GM04503 (cell line): ENCODE measurements at regions not wholly inside any gene's neighbourhood (a gene's known extent, or its start where the extent isn't known, plus 50 kb on each side); places are given as distances from the start of the nearest gene placed in this dataset.
"Not testable (repeated sequence)": the region's sequence is repeated elsewhere in the genome, so short reads cannot be mapped to it uniquely, and the experiment has no call there.

Experiments
- DNase-seq: peaks from one replicate; pipeline ENCODE4 v3.0.0-alpha.2; 2012; ENCODE audit warnings: low read depth

- no peak for DNase-seq
Observed at GRCh38 chr10:33101392-33101787, 143.4 kb upstream of the ITGB1 start.

DNA sequence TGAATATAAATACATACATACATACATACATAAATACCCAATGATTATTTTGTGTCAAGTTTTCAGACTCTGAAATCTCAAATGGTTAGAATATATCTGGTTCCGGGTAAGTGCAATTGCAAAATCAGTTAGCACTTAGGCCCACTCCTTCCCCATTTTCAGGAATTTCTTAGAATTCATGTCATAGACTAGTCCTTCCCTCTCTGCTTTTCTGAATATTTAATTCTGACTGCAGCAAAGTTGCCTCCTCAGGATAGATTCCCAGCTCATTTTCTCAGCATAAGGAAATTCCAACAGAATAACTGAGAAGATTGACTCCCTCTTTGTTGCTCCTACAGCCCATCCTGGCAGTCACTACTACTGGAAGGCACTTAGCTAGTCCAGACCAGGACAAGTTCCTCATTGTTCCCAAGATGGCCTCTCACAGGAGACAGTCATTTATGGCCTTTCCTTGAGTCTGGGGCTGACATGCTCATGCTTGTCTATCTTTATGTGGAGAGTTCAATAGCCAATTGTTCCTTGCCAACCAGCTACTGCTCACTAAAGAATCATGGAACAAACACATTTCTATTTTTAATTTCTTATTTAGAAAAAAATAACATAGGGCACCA is 142.9 kb upstream of the ITGB1 start:
- no peak for DNase-seq

DNA sequence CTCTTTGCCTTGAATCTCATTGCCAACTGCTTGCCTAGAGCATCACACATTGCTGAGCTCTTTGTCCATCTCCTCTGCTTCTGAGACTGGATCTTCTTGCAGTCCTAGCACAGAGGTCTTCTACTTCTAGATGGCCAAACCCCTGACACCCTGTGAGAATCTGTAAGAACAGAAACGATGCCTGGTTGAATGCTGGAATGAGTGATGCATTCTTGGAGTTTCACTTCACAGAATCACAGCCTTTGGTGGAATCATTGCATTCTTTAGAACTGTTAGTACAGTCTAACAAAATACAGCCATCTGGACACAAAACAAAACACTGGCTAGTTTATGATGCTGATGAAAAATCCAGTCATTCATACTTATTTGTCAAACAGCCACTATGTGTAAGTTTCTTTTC is 141.7 kb upstream of the ITGB1 start:
- DNase-seq = peak; percentile 86

DNA sequence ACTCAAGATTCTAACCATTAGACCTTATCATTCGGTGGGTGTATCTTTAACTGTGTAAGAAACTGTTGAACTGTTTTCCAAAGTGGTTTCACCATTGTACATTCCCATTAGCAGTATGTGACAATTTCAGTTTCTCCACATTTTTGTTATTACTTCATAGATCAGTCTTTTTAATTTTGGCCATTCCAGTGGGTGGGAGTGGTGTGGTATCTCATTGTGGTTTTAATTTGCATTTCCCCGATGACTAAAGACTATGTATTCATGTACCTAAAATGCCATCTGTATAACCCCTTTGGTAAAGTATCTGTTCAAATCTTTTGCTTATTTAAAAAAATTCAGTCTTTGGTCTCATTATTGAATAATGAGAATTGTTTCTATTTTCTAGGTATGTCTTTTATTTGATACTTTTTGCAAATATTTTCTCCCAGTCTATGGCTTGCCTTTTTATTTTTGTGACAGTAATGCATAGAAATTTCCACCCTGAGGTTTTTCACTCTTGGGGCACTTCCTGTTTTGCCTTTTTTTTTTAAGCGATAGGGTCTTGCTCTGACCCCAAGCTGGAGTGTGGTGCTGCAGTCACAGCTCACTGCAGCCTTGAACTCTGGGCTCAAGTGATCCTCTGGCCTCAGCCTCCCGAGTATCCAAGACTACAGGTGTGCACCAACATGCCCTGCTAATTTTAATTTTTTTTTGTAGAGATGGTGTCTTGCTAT is 141.1 kb upstream of the ITGB1 start:
- no peak for DNase-seq

GRCh38 chr10:33095867-33096815 is 138.1 kb upstream of the ITGB1 start:
- no peak for DNase-seq

GRCh38 chr10:33094263-33095051 is 136.4 kb upstream of the ITGB1 start:
- no peak for DNase-seq

- DNase-seq = no peak
Observed at GRCh38 chr10:33093362-33093761, 135.3 kb upstream of the ITGB1 start.

GRCh38 chr10:33092596-33092995 is 134.6 kb upstream of the ITGB1 start:
- DNase-seq = no peak

GRCh38 chr10:33091201-33091600 is 133.2 kb upstream of the ITGB1 start:
- DNase-seq = no peak

- DNase-seq = no peak
Observed at GRCh38 chr10:33088990-33089389, 131.0 kb upstream of the ITGB1 start.

DNA sequence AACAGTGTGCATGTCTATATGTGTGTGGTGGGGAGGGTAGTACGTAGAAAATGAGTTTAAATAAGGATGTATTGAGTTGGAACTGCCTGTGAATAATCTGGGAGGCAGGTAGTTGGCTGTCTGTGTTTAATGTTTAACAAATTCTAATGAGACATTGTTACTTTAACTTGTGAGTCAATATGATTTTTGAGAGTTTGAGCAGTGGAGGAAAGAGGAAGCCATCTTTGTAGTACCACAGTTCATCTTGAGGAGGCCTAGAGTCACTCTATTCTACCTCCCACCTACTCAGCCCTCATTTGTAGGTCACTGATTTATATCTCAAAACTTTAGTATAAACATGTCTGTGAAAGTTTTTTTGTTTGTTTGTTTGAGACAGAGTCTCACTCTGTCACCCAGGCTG is 129.9 kb upstream of the ITGB1 start:
- no peak for DNase-seq

DNA sequence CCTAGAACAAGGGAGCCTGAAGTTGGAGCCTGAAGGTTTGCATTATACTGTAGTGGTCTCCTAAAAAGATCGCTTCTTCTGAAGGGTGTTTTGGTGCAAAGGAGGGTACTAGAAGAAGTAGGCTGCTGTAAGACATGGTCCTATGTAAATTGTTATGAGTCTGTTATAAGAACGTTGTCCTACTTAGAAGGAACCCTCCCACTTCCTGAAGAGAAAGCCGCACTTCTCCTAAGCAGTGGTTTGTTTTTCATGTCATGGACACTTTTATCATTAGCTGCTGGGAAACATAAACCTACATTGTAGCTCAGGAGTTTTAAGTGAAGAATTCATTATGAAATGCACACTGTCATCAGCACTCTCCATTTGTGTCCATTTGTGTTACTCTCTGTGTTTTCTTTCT is 129.1 kb upstream of the ITGB1 start:
- DNase-seq = no peak

- DNase-seq = no peak
Observed at GRCh38 chr10:33086100-33086499, 128.1 kb upstream of the ITGB1 start.

DNA sequence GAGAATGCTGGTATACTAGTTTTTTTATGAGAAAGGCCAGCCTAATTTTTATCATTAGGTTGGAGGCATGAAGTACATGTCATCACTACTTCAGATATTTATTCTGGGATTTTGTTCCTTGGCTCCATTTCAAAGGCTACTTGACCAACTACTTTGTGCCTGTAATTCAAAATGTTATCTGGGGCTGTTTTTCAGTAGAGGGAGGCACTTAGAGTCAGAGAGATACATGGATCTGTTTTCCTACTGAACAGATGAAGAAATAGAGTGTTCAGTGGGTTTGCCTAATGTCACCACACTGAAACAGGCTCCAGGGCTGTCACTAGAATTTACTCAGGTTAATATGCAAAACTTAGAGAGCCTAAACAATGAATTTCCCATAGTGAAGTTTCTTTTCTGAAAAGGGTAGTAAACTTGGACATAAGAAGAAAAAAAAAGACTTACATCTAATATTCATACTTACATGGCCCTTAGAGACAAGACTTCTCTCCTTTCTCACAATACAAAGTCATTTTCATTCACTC is 127.3 kb upstream of the ITGB1 start:
- no peak for DNase-seq

- DNase-seq = no peak
Observed at GRCh38 chr10:33084453-33084852, 126.4 kb upstream of the ITGB1 start.

- no peak for DNase-seq
Observed at GRCh38 chr10:33082373-33082895, 124.4 kb upstream of the ITGB1 start.

DNA sequence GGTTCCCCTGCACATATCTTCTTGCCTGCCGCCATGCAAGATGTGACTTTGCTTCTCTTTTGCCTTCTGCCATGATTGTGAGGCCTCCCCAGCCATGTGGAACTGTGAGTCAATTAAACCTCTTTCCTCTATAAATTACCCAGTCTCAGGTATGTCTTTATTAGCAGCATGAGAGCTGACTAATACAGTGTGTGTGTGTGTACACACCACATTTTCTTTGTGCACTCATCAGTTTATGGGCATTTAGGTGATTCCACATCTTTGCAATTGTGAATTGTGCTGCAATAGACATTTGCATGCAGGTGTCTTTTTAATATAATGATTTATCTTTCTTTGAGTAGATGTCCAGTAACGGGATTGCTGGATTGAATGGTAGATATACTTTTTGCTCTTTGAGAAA is 122.4 kb upstream of the ITGB1 start:
- not testable (repeated sequence) for DNase-seq

DNA sequence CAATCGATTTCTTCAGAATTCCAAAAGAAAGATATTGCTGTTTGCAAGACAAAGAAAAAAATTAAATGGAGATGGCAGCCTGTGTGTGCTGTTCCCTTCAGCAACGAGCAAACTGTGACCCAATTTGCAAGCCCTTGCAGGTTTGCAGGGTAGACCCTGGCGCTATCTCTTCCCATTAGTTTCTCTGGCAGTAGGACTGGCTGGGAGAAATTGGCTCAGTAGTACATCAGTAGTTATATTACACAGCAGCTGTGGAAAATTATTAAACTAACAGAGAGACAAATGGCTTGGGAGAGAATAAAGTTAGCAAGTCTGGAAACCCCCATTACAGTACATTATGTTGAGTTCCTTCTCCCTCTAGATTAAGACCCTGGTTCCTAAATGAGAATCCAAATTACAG is 116.4 kb upstream of the ITGB1 start:
- DNase-seq = no peak

DNA sequence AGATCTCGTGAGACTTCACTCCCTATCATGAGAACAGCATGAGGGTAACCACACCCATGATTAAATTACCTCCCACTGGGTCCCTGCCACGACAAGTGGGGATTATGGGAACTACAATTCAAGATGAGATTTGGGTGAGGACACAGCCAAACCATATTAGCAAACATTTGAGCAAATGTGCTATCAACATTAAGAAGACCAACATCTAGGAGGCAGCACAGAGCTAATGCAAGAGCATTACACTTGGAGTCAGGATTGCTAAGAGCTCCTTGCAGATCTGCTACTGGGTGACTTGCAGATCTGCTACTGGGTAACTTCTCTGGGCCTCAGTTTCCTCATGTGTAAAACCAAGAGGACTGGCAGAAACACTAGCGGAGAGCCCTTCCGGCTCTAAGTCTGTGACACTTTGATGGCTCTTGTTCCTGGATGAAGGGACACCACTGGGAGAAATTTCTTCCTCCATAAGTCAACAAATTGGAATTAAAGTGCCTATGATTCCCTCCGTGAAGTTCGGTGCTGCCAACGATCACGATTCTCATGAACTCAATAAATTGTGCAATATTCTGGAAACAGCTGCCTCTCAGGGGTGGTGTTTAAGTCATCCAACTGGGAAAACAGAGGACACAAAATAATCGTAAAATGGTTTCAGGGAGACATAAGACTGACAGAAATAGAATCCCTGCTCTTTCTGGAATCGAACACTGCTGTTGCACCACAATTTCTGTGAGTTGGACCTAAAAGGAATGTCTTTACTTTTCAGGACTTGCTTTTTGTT is 115.8 kb upstream of the ITGB1 start:
- peak; percentile 47 for DNase-seq

GRCh38 chr10:33071857-33072256 is 113.8 kb upstream of the ITGB1 start:
- DNase-seq = no peak

DNA sequence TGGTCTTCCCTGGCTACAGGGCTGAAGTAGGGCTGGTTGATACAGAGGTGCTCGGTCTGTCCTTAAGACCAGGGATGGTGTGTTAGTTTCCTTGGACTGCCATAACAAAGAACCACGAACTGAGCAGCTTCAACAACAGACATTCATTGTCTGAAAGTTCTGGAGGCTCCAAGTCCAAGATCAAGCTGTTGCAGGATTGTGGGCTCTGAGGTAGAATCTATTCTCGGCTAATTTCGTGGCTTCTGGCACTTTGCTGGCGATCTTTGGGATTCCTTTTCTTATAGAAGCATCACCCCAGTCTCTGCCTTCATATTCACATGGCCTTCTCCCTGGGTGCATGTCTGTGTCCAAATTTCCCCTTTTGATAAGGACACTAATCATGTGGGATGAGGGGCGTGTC is 112.1 kb upstream of the ITGB1 start:
- no peak for DNase-seq
